Memory B cell (primary cell): ENCODE measurements at regions not wholly inside any gene's neighbourhood (a gene's known extent, or its start where the extent isn't known, plus 50 kb on each side); places are given as distances from the start of the nearest gene placed in this dataset.
A peak's percentile ranks its signal among the peaks of the same experiment; 100 is the strongest.

ENCODE experiments used
- ATAC-seq: fragments of 150-1000 bp; cut with Tn5 transposase; 2 replicates; pipeline ENCODE4 v1.10.0; 2021; ENCODE audit warnings: low read depth, mild to moderate bottlenecking, moderate library complexity
- DNase-seq, 2 donors: peaks; one replicate each; pipeline ENCODE4 v3.0.0; 2022; ENCODE audit warnings: low spot score in 2 of 2
- H3K27ac Mint-ChIP-seq: one replicate; pipeline ENCODE4 v1.8.0; 2022; ENCODE audit warnings: mild to moderate bottlenecking, moderate library complexity, mixed read lengths
- H3K27me3 Mint-ChIP-seq: one replicate; pipeline ENCODE4 v1.8.0; 2022; ENCODE audit warnings: mixed read lengths
- H3K36me3 Mint-ChIP-seq: one replicate; pipeline ENCODE4 v1.8.0; 2022; ENCODE audit warnings: mild to moderate bottlenecking, mixed read lengths
- H3K4me1 Mint-ChIP-seq: one replicate; pipeline ENCODE4 v1.8.0; 2022; ENCODE audit warnings: mixed read lengths
- H3K4me3 Mint-ChIP-seq: one replicate; pipeline ENCODE4 v1.8.0; 2022; ENCODE audit warnings: mild to moderate bottlenecking, moderate library complexity, mixed read lengths
- H3K9me3 Mint-ChIP-seq: one replicate; pipeline ENCODE4 v1.8.0; 2022; ENCODE audit warnings: mixed read lengths

GRCh38 chr3:195010551-195011100 lies 260.3 kb downstream of the XXYLT1 start:
- Mint-ChIP-seq H3K4me1 (peaks cover 14% of the 10 kb centered on the region), H3K9me3 (no peaks in the 10 kb centered on the region), H3K27ac (no peak overlapping the region), H3K4me3 (no peak overlapping the region), H3K27me3 (no peaks in the 10 kb centered on the region), H3K36me3 (no peaks in the 10 kb centered on the region)
- no peak for DNase-seq
- ATAC-seq, result no peak

GRCh38 chr3:195011231-195011834 lies 259.6 kb downstream of the XXYLT1 start:
- no peaks in the 10 kb centered on the region for H3K36me3 Mint-ChIP-seq
- H3K4me1 Mint-ChIP-seq, result peaks cover 14% of the 10 kb centered on the region
- DNase-seq (no peak), ATAC-seq (no peak)
- peak overlapping the region; percentile 25 for H3K27ac Mint-ChIP-seq
- H3K27me3 Mint-ChIP-seq, result no peaks in the 10 kb centered on the region
- no peak overlapping the region for H3K4me3 Mint-ChIP-seq
- H3K9me3 Mint-ChIP-seq, result no peaks in the 10 kb centered on the region

- no peak for ATAC-seq
- peaks cover 12% of the 10 kb centered on the region for H3K4me1 Mint-ChIP-seq
- DNase-seq, result no peak
- no peaks in the 10 kb centered on the region for H3K9me3 Mint-ChIP-seq
- H3K36me3 Mint-ChIP-seq, result no peaks in the 10 kb centered on the region
- H3K27me3 Mint-ChIP-seq, result no peaks in the 10 kb centered on the region
- peak overlapping the region; percentile 25 for H3K27ac Mint-ChIP-seq
- H3K4me3 Mint-ChIP-seq, result no peak overlapping the region
Measured at GRCh38 chr3:195012100-195012499, 258.9 kb downstream of the XXYLT1 start.

- ATAC-seq, result no peak
- Mint-ChIP-seq H3K27me3 (no peaks in the 10 kb centered on the region), H3K9me3 (no peaks in the 10 kb centered on the region), H3K4me3 (no peak overlapping the region), H3K4me1 (peaks cover 11% of the 10 kb centered on the region), H3K27ac (no peak overlapping the region), H3K36me3 (no peaks in the 10 kb centered on the region)
- no peak for DNase-seq
Measured at GRCh38 chr3:195012571-195012970, 258.4 kb downstream of the XXYLT1 start.

GRCh38 chr3:195013411-195014361 lies 257.3 kb downstream of the XXYLT1 start:
- Mint-ChIP-seq H3K27me3 (no peaks in the 10 kb centered on the region), H3K4me3 (no peak overlapping the region), H3K4me1 (peaks cover 11% of the 10 kb centered on the region), H3K27ac (no peak overlapping the region), H3K36me3 (no peaks in the 10 kb centered on the region), H3K9me3 (no peaks in the 10 kb centered on the region)
- no peak for ATAC-seq
- no peak for DNase-seq

- Mint-ChIP-seq H3K9me3 (no peaks in the 10 kb centered on the region), H3K4me3 (no peak overlapping the region), H3K27ac (no peak overlapping the region), H3K4me1 (peaks cover 6% of the 10 kb centered on the region), H3K36me3 (no peaks in the 10 kb centered on the region), H3K27me3 (peaks cover 4% of the 10 kb centered on the region)
- no peak for ATAC-seq
- no peak for DNase-seq
Measured at GRCh38 chr3:195015021-195015420, 255.9 kb downstream of the XXYLT1 start.

- Mint-ChIP-seq H3K36me3 (no peaks in the 10 kb centered on the region), H3K27me3 (peaks cover 8% of the 10 kb centered on the region), H3K27ac (no peak overlapping the region), H3K9me3 (no peaks in the 10 kb centered on the region), H3K4me1 (peaks cover 4% of the 10 kb centered on the region), H3K4me3 (no peak overlapping the region)
- DNase-seq (no peak), ATAC-seq (no peak)
Measured at GRCh38 chr3:195017151-195017550, 253.8 kb downstream of the XXYLT1 start.
